NCI-H2107 treated with DMSO at 0.1 percent for 48 hours (cell line): ENCODE measurements at regions not wholly inside any gene's neighbourhood (a gene's known extent, or its start where the extent isn't known, plus 50 kb on each side); places are given as distances from the start of the nearest gene placed in this dataset.
"Not testable (repeated sequence)": the region's sequence is repeated elsewhere in the genome, so short reads cannot be mapped to it uniquely, and the experiment has no call there.

Experiments
- DNase-seq: peaks from one replicate; lab custom pipeline; 2025; ENCODE audit not compliant: unreplicated experiment; lab: John Stamatoyannopoulos, UW

GRCh38 chr7:67661-68395 lies 124.5 kb upstream of the FAM20C start:
- no peak for DNase-seq

- DNase-seq = no peak
Measured at GRCh38 chr7:68629-69028, 123.7 kb upstream of the FAM20C start.

GRCh38 chr7:69052-69451 lies 123.3 kb upstream of the FAM20C start:
- DNase-seq = not testable (repeated sequence)

GRCh38 chr7:69499-70123 lies 122.8 kb upstream of the FAM20C start:
- DNase-seq = not testable (repeated sequence)

GRCh38 chr7:70207-70606 lies 122.2 kb upstream of the FAM20C start:
- DNase-seq = not testable (repeated sequence)

- not testable (repeated sequence) for DNase-seq
Measured at GRCh38 chr7:70989-71388, 121.4 kb upstream of the FAM20C start.

- not testable (repeated sequence) for DNase-seq
Measured at GRCh38 chr7:72266-73057, 119.9 kb upstream of the FAM20C start.

GRCh38 chr7:73058-73331 lies 119.4 kb upstream of the FAM20C start:
- DNase-seq = not testable (repeated sequence)

- not testable (repeated sequence) for DNase-seq
Measured at GRCh38 chr7:74008-74540, 118.3 kb upstream of the FAM20C start.

GRCh38 chr7:75511-75910 lies 116.9 kb upstream of the FAM20C start:
- DNase-seq = not testable (repeated sequence)

- DNase-seq = not testable (repeated sequence)
Measured at GRCh38 chr7:76202-76601, 116.2 kb upstream of the FAM20C start.

GRCh38 chr7:76829-77395 lies 115.5 kb upstream of the FAM20C start:
- DNase-seq = not testable (repeated sequence)

- DNase-seq = not testable (repeated sequence)
Measured at GRCh38 chr7:78862-79261, 113.5 kb upstream of the FAM20C start.

- DNase-seq = not testable (repeated sequence)
Measured at GRCh38 chr7:79400-80055, 112.8 kb upstream of the FAM20C start.

GRCh38 chr7:80259-81067 lies 111.9 kb upstream of the FAM20C start:
- no peak for DNase-seq

- no peak for DNase-seq
Measured at GRCh38 chr7:81068-81925, 111.1 kb upstream of the FAM20C start.

GRCh38 chr7:81926-82756 lies 110.2 kb upstream of the FAM20C start:
- no peak for DNase-seq

- DNase-seq = no peak
Measured at GRCh38 chr7:82757-83155, 109.6 kb upstream of the FAM20C start.
